RPMI8226 (cell line): ENCODE measurements at regions not wholly inside any gene's neighbourhood (a gene's known extent, or its start where the extent isn't known, plus 50 kb on each side); places are given as distances from the start of the nearest gene placed in this dataset.
"Not testable (repeated sequence)": the region's sequence is repeated elsewhere in the genome, so short reads cannot be mapped to it uniquely, and the experiment has no call there.

Experiments used
- DNase-seq: peaks from one replicate; pipeline ENCODE4 v3.0.0-alpha.2; 2015

DNA sequence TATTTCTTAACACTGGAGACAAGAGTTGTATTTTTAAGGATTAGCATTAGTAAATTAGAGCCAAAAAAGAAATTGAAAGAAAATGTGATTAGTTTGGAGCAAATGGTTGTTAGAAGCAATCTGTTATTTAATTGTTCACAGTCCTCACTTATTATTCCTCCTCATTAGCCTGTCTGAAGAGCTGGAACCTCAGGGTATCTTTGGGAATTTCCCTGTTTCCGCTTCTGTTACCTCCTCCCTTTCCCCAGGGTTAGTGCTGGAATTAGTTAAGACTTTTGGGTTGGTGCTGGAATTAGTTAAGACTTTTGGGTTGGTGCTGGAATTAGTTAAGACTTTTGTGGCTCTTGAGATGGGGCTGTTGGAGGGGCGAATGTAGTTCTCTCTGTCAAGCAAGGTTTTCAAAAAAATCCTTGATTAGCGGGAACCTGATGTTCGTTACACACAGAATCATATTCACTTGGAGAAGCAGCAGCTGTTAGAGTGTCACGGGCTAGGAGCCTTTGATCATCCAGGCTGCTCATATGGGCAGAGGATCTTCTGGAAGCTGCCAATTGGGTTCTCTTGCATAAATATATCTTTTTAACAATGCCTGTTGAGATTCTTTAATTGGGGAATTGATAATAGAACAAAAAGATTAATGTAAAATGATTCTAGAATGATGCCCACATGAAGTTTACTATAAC is 251.0 kb upstream of the NPSR1 start:
- DNase-seq: no peak

DNA sequence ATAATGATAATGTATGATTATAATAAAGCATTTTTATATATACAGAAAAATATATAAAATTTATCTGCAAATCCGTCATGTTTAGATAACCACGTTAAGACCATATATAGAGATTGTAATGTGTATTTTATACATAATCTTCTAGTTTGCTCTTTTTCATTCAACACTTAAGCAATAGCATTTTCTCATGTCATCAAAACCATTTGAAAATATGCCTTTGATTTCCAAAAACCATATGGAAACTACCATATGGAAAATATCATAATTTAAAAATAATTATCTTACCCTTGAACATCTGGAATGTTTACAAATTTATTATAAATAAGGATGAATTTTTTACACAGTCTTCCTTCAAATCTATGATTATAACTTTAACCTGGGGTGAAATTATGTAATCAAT is 250.4 kb upstream of the NPSR1 start:
- no peak for DNase-seq

DNA sequence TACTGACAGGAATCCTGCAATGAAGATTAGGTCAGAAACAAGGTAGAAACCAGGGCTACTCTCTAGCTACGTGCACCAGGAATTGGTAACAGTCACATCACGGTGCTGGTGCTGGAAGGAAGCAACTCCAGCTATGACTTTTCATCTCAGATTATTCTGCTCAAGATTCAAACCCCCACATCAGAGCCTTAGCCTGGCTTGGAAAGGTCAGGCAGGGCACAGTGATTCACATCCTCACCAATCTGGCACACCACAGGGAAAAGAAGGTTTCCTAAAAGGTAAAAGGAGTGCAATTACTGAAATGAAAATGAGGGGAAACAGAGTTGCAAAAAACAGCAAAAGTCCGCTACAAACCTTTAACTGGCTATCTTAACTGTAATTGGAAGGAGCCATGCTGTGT is 240.2 kb upstream of the NPSR1 start:
- no peak for DNase-seq

DNA sequence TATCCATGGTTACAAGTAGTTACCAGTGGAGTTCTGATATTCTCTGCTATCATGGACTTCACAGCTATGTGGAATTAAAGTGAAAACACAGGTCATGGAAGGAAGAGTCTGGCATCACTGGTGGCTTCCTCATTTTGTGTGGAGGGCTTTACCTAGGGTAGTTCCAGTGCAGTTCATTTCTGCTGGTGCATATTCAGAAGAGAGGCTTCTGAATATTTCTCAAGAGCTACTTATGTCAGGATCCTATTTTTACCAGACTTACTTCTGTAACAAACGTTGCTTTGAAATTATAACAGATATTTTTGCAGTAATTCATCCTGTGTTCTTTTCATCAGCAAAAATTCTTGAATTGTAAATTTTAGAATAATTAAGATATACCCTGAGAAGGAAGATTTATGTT is 236.5 kb upstream of the NPSR1 start:
- no peak for DNase-seq

DNA sequence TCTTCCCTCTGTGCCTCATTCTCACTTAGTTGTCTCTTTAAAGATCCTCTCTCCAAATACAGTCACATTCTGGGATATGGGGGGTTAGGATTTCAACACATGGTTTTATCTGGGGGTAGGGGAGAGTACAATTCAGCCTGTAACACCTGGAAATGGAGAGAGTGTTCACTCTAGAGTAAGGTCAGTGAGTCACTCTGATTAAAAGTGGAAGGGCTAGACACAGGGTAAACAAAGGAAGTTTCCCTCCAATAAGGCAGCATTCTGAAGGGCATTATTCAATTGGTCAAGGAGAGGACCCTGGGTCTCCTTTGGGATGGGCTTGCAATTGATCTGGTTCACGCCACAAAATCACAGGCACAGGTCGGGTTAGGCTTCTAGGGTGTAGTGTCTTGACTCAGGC is 232.8 kb upstream of the NPSR1 start:
- DNase-seq: no peak

DNA sequence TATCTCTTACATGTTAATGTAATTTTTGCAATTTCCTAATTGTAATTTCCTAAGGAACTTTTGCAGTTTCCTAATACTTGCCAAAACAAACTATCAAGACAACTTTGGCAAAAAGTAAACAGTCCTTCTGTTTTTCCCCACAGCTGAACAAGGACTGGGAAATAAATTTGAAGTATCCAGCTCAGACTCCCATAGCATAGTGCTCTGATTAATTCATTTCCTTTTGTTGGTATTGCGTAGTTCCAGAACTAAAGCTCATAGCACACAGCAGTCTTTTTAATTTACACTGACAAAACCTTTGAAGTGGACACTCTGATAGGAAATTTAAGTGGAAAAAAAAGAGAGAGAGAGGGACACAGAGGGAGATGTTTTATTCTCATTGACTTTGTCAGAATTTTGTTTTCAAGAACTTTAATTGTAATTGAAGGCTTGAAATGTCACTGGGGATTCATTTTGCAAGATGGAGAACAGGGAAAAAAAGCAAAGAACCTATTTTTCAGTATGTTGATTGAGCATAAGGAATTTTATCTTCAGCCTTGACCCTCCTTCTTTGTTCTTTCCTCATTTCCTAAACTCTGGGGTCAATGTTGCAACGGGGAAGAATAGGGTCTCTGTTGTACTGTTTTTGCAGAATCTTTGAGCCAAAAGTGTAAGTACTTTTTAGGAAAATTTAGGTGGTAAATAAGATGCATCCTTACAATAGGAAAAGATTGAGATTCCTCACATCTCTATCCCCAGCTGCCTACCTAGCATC is 232.2 kb upstream of the NPSR1 start:
- DNase-seq: no peak

DNA sequence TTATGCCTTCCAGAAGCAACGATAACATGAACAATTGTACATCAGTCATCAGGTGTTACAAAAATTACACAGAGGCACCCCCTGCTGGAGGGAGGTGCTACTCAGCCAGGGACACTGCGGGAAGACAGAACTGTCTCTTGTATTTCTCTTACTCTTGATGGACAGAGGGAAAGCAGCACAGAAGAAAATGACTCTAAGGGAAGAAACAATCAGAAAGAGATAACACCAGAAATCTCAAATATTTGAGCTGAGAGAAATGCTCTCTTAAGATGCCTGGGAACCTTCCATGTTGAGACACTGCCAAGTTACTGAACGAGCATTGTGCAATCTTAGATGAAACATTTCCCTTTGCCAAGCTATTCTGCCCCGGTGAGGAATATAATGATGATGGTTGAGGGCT is 227.6 kb upstream of the NPSR1 start:
- peak; percentile 15 for DNase-seq

DNA sequence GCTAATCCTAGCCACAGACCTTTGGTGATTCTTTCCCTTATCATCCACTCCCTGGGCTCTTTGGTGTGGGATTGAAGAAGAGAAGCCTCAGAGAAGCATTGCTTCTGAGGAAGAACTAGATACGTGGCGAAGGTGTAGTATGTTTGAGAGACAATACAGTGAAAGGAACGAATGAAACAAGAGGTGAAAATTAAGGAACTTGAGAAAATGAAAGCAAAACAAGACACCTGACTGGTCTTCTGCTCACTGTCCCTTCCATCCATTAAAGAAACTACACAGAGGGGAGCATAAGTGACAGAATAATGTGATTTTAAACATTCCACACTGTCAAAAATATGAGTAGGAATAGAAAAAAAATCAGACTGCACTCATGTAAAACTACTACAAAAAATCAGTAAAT is 219.6 kb upstream of the NPSR1 start:
- no peak for DNase-seq

DNA sequence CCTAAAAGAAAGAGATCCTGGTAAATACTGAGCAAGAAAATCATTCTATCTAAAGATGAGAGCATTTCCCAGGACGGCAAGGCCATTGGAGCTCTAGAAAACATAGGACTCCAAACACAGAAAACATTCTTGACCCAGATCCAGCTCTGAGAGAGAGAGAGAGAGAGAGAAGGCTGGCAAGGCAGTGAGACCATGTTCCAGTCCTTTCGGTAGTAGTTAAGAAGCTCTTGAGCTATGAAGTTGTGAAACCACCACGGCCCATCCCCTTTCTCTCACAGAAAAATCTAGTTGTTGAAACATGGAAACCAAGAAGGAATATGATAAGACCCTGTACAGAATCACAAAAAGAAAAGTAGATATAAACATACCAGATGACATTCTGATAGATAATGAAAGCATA is 212.4 kb upstream of the NPSR1 start:
- DNase-seq: no peak

DNA sequence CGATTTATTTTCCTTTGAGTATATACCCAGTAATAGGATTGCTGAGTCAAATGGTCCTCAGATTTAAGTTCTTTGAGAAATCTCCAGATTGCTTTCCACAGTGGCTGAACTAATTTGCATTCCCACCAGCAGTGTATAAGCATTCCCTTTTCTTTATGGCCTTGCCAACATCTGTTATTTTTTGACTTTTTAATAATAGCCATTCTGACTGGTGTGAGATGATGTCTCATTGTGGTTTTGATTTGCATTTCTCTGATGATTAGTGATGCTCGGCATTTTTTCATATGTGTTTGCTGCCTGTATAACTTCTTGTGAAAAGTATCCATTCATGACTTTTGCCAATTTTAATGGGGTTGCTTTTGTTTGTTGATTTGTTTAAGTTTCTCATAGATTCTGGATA is 209.5 kb upstream of the NPSR1 start:
- not testable (repeated sequence) for DNase-seq

DNA sequence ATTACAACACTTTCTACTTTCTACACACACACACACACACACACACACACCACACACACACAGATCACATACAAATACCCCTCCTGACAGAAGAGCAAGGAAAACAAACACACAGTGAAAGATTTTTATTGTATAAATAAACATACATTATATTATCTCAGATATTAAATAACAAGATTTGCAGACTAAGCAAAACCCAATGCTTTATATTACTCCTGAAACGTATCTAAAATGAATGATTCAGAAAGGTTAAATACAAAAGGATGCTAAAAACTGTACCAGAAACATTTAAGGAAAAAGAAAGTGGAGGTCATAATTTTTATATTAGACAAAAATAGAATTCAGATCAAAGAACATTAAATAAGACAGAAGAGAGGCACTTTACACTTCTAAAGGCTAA is 208.3 kb upstream of the NPSR1 start:
- DNase-seq: no peak

DNA sequence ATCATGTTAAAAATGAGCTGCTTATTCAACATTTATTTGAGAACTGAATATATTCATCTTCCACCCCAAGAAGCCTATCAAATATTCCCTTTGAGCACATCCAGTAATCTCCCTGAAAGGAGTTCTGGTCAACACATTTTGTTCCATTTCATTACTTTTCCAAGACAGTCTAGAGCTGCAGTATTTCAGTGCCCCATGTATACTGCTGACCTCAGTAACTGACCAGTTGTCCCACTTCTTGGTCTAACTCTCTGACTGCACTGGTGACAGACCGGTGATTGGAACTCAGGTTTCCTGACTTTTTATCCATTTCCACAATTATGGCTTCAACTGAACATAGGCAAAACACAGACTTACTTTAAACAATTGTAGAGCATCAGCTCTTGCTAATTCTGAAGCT is 206.8 kb upstream of the NPSR1 start:
- DNase-seq: no peak

DNA sequence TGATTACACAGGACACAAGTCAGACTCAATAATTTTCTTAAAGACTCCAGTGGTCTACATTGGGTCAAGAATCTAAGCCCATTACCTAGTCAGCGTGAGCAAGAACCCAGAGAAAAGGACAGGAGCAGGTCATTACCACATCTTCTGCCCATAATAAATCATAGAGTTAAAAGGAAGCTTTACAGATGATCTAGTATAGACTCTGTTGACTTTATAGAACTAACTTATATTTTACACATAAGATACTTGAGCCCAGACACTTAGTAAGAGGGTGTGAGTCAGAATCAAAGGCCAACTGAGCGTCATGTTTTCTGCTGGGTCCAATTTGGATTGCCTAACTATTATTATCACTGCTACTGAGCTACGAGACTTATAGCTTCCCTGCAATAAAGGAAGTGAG is 206.1 kb upstream of the NPSR1 start:
- no peak for DNase-seq

DNA sequence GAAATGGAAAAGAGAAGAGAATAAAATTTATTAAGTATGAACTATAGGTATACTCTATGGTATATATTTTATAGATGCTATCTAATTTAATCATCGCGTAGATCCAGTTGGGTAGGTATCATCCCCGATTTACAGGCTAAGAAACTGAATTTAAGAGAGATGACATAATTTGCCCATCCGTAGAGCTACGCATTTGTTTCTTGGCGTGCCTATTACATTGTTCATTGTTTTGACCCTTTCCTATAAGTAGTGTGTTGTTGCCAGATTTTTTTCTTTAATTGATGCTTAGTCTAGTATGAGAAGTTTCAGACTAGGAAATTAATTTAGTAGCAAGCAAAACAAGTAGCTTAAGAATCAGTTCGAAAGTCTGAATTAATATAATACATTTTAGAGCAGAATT is 205.7 kb upstream of the NPSR1 start:
- DNase-seq: no peak

DNA sequence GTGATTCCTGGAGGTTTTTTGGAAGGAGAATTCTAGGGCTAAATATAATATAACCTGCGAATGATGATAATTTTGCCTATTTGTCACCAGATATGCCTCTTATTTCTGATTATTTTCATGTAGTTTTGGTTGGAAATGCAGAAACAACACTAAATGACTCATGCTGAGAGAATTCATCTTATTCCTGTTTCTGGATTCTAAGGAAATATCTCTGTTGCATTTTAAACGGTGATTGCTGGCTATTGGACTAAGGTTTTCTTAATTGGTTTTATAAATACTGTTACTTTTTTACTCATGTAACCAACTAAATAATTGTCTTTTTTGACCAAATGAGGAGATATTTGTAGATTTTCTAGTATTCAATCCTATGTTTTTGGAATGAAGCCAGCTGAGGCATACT is 204.9 kb upstream of the NPSR1 start:
- DNase-seq: no peak

DNA sequence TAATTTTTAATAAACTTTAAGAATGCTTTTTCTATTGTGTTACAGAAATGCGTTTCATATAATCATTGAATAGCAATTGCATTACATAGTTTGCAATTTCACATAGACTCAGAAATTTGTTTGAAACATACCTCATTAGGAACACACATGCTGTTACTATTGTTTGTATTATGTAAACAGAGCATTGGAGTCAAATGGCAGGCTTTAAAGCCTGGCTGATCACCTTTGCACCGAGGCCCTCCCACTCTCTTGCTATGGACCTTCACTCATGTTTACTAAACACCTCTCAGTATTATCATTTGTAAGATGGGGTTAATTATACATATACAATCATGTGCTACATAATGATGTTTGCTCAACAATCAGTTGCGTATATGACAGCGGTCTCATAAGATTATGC is 203.6 kb upstream of the NPSR1 start:
- no peak for DNase-seq

DNA sequence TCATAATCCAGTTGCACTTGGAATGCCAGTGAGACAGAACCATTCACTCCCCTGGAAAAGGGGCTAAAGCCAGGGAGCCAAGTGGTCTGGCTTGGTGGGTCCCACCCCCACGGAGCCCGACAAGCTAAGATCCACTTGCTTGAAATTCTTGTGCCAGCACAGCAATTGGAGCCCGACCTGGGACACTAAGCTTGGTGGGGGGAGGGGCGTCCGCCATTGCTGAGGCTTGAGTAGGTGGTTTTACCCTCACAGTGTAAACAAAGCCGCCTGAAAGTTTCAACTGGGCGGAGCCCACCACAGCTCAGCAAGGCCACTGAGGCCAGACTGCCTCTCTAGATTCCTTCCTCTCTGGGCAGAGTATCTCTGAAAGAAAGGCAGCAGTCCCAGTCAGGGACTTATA is 200.7 kb upstream of the NPSR1 start:
- DNase-seq: no peak

DNA sequence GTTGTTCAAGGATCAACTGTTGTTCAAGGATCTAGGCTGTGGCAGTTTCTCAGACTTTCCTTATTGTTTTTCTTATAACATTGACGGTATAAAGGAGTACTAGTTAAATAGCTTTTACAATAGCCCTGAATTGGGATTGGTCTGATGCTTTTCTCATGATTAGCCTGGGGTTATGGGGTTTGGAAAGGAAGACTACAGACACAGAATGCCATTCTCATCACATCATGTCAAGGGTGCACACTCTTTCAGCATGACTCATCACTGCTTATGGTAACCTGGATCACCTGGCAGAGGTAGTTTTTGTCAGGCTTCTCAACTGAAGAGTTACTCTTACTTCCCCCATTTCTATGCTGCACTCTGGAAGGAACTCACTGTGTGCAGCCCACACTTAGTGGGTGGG is 194.2 kb upstream of the NPSR1 start:
- DNase-seq: no peak

DNA sequence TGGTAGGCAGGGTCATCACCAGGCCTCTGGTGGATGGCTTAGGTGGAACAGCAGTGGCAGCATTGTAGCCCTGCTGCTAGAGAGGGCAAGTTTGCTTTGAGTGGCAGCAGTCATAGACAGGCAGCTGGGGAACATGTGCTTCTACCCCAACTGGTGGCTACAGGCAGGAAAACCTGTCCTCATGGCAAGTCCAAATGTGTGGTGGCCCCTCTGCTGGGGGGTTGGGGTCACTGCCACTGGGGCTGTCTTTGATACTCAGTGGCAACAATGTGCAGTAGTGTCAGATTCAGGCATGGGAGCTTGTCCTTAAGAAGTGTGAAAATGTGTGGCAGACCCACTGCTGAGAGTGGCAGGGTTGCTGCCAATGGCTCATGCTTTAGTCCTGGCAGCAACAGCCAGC is 186.2 kb upstream of the NPSR1 start:
- no peak for DNase-seq

DNA sequence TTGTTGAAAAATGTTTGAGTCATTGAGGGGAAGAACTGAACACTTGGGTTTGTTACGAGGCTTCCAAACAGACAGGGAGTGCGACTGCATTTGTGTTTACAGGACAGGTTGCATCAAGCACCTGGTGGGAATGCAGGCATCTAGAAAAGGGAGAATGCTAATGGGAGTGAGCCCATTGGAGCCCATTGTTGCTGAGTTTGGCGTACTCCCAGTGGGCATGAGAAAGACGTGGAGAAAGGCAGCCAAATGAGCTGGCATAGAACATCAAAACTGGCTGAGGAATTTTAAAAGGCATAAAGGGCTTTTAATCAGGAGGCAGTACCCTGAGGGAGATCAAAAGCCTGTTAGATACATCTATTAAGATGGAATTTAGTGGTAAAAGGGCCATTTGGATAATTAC is 171.6 kb upstream of the NPSR1 start:
- DNase-seq: no peak

DNA sequence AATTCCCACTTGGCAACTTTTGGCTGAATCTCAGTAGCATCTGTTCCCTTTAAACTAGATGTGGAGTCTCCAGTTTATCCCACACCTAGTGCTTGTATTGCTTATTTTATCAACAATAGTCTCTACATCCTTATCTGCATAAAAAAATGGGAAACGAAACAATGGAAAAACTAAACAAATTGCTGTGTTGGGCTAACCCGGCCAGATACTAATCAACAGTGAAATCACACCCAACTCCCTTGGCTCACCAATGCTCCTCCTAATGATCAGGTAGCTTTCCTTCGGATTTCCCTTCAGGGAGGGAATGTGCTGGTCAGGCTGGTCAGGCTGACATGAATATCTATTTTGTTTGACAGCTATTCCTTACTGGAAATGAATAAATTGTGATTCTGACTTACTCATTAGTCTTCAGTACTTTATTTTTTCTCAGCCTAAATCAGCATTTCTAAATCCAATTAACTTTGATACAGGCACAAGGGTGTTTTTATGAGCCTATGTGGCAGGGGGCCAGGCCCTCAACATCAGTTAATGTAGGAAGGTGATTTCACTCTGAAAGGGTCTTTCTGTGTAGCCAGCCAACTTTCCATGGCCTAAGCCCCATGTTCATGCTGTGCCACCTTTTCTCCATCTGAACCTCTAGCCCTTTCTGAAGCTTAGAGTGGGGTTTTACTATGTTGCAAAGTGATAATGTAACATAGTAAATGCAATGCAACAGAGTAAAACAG is 170.5 kb upstream of the NPSR1 start:
- DNase-seq: no peak

DNA sequence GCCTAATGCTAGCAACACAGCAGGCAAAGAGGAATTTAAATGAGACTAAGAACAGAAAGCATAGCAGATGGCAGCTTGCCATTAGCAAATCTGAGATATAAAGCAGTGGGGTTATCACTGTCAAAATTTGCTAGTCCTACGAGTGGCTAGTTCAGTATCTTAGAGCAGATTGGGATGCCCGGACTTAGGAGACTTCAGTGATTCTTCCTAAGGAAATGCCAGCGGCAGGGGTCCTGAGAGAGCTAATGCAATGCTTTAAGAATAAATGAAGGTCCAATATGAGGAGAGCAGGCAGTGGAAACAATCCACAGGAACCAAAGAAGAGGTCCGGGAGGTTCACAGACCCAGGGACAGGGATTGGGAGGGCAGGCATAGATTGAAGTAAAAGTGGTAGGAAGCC is 169.3 kb upstream of the NPSR1 start:
- DNase-seq: no peak

DNA sequence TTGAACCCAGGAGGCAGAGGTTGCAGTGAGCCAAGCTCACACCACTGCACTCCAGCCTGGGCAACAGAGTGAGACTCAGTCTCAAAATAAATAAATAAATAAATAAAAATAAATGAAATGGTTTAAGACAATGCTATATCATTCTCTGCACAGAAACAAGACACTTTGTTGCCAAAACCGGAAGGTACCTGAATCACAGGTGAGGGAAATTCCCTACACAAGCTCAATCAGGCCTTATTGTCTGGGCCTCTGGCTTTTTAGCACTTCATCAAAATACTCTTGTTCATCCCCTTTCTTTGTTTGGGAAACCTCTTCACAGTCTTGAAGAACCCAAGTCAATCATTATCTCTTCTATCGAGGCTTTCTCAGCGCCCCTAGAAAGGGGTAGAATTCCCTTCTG is 166.1 kb upstream of the NPSR1 start:
- no peak for DNase-seq

DNA sequence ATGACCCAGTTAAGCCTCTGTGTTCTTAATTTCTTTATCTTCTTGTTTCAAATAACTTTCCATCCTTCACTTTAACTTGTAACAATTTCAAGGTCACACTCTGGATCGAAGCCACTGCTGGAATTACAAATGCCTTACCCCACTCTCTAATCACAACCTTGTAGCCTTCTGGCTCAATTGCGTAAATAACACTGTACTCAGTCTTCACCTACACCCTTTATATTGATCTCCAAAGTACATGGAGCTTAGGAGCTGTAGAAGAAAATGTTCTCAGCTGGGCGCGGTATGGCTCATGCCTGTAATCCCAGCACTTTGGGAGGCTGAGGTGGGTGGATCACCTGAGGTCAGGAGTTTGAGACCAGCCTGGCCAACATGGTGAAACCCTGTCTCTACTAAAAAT is 164.3 kb upstream of the NPSR1 start:
- DNase-seq: no peak
